SK-N-SH (cell line): ENCODE measurements at regions not wholly inside any gene's neighbourhood (a gene's known extent, or its start where the extent isn't known, plus 50 kb on each side); places are given as distances from the start of the nearest gene placed in this dataset.

ENCODE experiments used
- CTCF ChIA-PET: fragments of 300-600, 350-600 bp; formaldehyde crosslinking; extraction: SDS; loops from one replicate; lab custom pipeline; 2021; lab: Yijun Ruan, JAX
- POLR2A ChIA-PET: fragments of 350-600 bp; sonication (Branson Sonifier 250); formaldehyde crosslinking; extraction: SDS; loops from one replicate; lab custom pipeline; 2020; ENCODE audit warnings: antibody characterized with exemption, inconsistent platforms; lab: Yijun Ruan, JAX
- DNase-seq: peaks from one replicate; pipeline ENCODE4 v3.0.0; 2012
- H2AFZ ChIP-seq: fragments of 200-600 bp; sonication (generic); 2 replicates; pipeline ENCODE4 v1.8.1; 2016; ENCODE audit warnings: antibody characterized with exemption, mild to moderate bottlenecking, low read depth
- H3F3A ChIP-seq: fragments of 200-600 bp; sonication (generic); replicated peaks from 2 replicates; pipeline ENCODE3; 2016; ENCODE audit warnings: antibody characterized with exemption, mild to moderate bottlenecking; ENCODE audit not compliant: insufficient read depth
- H3K27ac ChIP-seq, 2 experiments: fragments of 200-500 bp in 1 of 2; fragments of 200-600 bp in 1 of 2; sonication (Bioruptor generic) in 1 of 2; sonication (generic), shearing (Covaris generic) in 1 of 2; 2 replicates each; pipeline versions ENCODE4 v1.5.1 to v1.6.1; 2014 to 2016; ENCODE audit warnings: low read depth in 2 of 2, inconsistent platforms in 1 of 2, low read length in 1 of 2, mild to moderate bottlenecking in 1 of 2, mixed read lengths in 1 of 2
- H3K27me3 ChIP-seq: fragments of 200-600 bp; sonication (generic), shearing (Covaris generic); 2 replicates; pipeline ENCODE4 v1.6.1; 2016; ENCODE audit warnings: mixed run types; ENCODE audit not compliant: insufficient read depth
- H3K36me3 ChIP-seq, 2 experiments: fragments of 200-500 bp in 1 of 2; fragments of 200-600 bp in 1 of 2; sonication (Bioruptor generic) in 1 of 2; sonication (generic) in 1 of 2; replicated peaks in 1 of 2; 2 replicates each; pipeline versions ENCODE3 to v1.5.1; 2014 to 2016; ENCODE audit warnings: low read length in 1 of 2, mild to moderate bottlenecking in 1 of 2; ENCODE audit not compliant: insufficient read depth in 2 of 2, control insufficient read depth in 1 of 2
- H3K4me1 ChIP-seq, 2 experiments: fragments of 200-500 bp in 1 of 2; fragments of 200-600 bp in 1 of 2; sonication (Bioruptor generic) in 1 of 2; sonication (generic), shearing (Covaris generic) in 1 of 2; 2 replicates each; pipeline versions ENCODE4 v1.5.1 to v1.6.1; 2014 to 2016; ENCODE audit warnings: low read depth in 1 of 2, low read length in 1 of 2, mixed run types in 1 of 2; ENCODE audit not compliant: insufficient read depth in 2 of 2, control insufficient read depth in 1 of 2
- H3K4me2 ChIP-seq: fragments of 200-600 bp; sonication (generic), shearing (Covaris generic); 2 replicates; pipeline ENCODE4 v1.6.1; 2017; ENCODE audit warnings: mixed run types
- H3K4me3 ChIP-seq, 2 experiments: fragments of 200-500 bp in 1 of 2; fragments of 200-600 bp in 1 of 2; sonication (Bioruptor generic) in 1 of 2; sonication (generic), shearing (Covaris generic) in 1 of 2; 2 replicates each; pipeline versions ENCODE4 v1.5.1 to v1.8.1; 2014 to 2016; ENCODE audit warnings: low read depth in 2 of 2, inconsistent platforms in 1 of 2, low read length in 1 of 2, mild to moderate bottlenecking in 1 of 2, mixed read lengths in 1 of 2, moderate library complexity in 1 of 2
- H3K79me2 ChIP-seq: fragments of 200-600 bp; sonication (generic); 2 replicates; pipeline ENCODE4 v1.8.1; 2017; ENCODE audit warnings: mild to moderate bottlenecking; ENCODE audit not compliant: insufficient read depth
- H3K9ac ChIP-seq: fragments of 200-600 bp; sonication (generic); 2 replicates; pipeline ENCODE4 v1.6.1; 2017; ENCODE audit warnings: mixed run types
- H3K9me2 ChIP-seq: fragments of 200-600 bp; sonication (generic); 2 replicates; pipeline ENCODE4 v1.6.1; 2017; ENCODE audit warnings: mixed run types
- H3K9me3 ChIP-seq: fragments of 200-600 bp; sonication (generic); 2 replicates; pipeline ENCODE4 v1.6.1; 2017; ENCODE audit warnings: mixed run types, mild to moderate bottlenecking, moderate library complexity
- H4K20me1 ChIP-seq: fragments of 200-600 bp; sonication (generic); 2 replicates; pipeline ENCODE4 v1.6.1; 2017; ENCODE audit warnings: mild to moderate bottlenecking, mixed run types; ENCODE audit not compliant: insufficient read depth
- CHD2 ChIP-seq: fragments of 150-350 bp; IDR thresholded peaks from 2 replicates; pipeline ENCODE4 v1.6.1; 2018; ENCODE audit warnings: low read length; ENCODE audit not compliant: partially characterized antibody
- EP300 ChIP-seq, 2 experiments: IDR thresholded peaks; 2 replicates each; pipeline versions ENCODE4 v1.4.0 to v1.6.1; 2012; ENCODE audit warnings: borderline replicate concordance in 1 of 2, low read depth in 1 of 2, low read length in 1 of 2
- EZH2phosphoT487 ChIP-seq: fragments of 200-600 bp; sonication (generic); IDR thresholded peaks from 2 replicates; pipeline ENCODE4 v1.6.1; 2017; ENCODE audit warnings: low read depth, mixed run types, mild to moderate bottlenecking, antibody characterized with exemption, moderate library complexity, borderline replicate concordance
- FOXJ3 ChIP-seq: sonication (generic); formaldehyde crosslinking; IDR thresholded peaks from 2 replicates; pipeline ENCODE4 v1.5.1; 2020; ENCODE audit warnings: mild to moderate bottlenecking, missing genetic modification reagents
- FOXM1 ChIP-seq: IDR thresholded peaks from 2 replicates; pipeline ENCODE4 v1.4.0; 2012; ENCODE audit warnings: low read depth, mild to moderate bottlenecking
- IRF3 ChIP-seq: fragments of 150-350 bp; IDR thresholded peaks from 2 replicates; pipeline ENCODE4 v1.6.1; 2016; ENCODE audit warnings: mild to moderate bottlenecking, low read depth, low read length
- JUND ChIP-seq: IDR thresholded peaks from 2 replicates; pipeline ENCODE4 v1.4.0; 2012
- MXI1 ChIP-seq: IDR thresholded peaks from 2 replicates; pipeline ENCODE4 v1.6.1; 2012; ENCODE audit warnings: mild to moderate bottlenecking, low read depth, low read length, improper control_type of control experiment
- RFX5 ChIP-seq: IDR thresholded peaks from 2 replicates; pipeline ENCODE4 v1.6.1; 2012; ENCODE audit warnings: mild to moderate bottlenecking, improper control_type of control experiment, low read length
- RXRA ChIP-seq: IDR thresholded peaks from 2 replicates; pipeline ENCODE4 v1.4.0; 2012; ENCODE audit warnings: low read depth, mild to moderate bottlenecking, borderline replicate concordance
- SIN3A ChIP-seq: IDR thresholded peaks from 2 replicates; pipeline ENCODE4 v1.6.1; 2012; ENCODE audit warnings: low read depth, mild to moderate bottlenecking, low read length, moderate library complexity, borderline replicate concordance
- SMC3 ChIP-seq: IDR thresholded peaks from 2 replicates; pipeline ENCODE4 v1.6.1; 2012; ENCODE audit warnings: low read depth, low read length, improper control_type of control experiment
- TAF1 ChIP-seq: IDR thresholded peaks from 2 replicates; pipeline ENCODE4 v1.6.1; 2012; ENCODE audit warnings: low read depth, mild to moderate bottlenecking, low read length, moderate library complexity, borderline replicate concordance
- TCF12 ChIP-seq: IDR thresholded peaks from 2 replicates; pipeline ENCODE4 v1.4.0; 2012
- TEAD4 ChIP-seq: IDR thresholded peaks from 2 replicates; pipeline ENCODE4 v1.4.0; 2012; ENCODE audit warnings: mild to moderate bottlenecking, borderline replicate concordance; ENCODE audit not compliant: insufficient read depth
- USF2 ChIP-seq: fragments of 150-350 bp; IDR thresholded peaks from 2 replicates; pipeline ENCODE4 v1.6.1; 2017; ENCODE audit warnings: antibody characterized with exemption, low read length, low read depth, borderline replicate concordance
- WGBS: methylation state at CpG from one replicate; pipeline ENCODE4 v1.1.6; 2017; ENCODE audit warnings: low lambda C conversion rate; 5-methylcytosine and 5-hydroxymethylcytosine counted together
- TF ChIP-seq, protein P1 (sequence below): IDR thresholded peaks from 2 replicates; pipeline ENCODE4 v1.4.0; 2012; ENCODE audit warnings: low read depth, borderline replicate concordance
- TF ChIP-seq, protein P2 (sequence below): IDR thresholded peaks from 2 replicates; pipeline ENCODE4 v1.4.0; 2012; ENCODE audit warnings: low read depth, borderline replicate concordance
- TF ChIP-seq, protein P3 (sequence below): fragments of 200-600 bp; sonication (generic); IDR thresholded peaks from 2 replicates; pipeline ENCODE4 v1.6.1; 2017; ENCODE audit warnings: antibody characterized with exemption, mild to moderate bottlenecking, moderate library complexity

GRCh38 chr12:58981961-58982360 lies 61.7 kb upstream of the LRIG3 start (continued):
- no peak for TF ChIP-seq FOXJ3 (CRISPR knock-in tag)
- no peak for TF ChIP-seq RXRA
- no peak for TF ChIP-seq TEAD4
- no peak for TF ChIP-seq TCF12
- no peak for TF ChIP-seq TAF1
- TF ChIP-seq, all 33 proteins: peak for 0

- H4K20me1 ChIP-seq = no peaks in the 10 kb centered on the region
- no peak for TF ChIP-seq SIN3A
- TF ChIP-seq USF2 = no peak
- TF ChIP-seq CHD2 = no peak
- TF ChIP-seq SMC3 = no peak
- no peak for TF ChIP-seq IRF3
- TF ChIP-seq, protein P1, sequence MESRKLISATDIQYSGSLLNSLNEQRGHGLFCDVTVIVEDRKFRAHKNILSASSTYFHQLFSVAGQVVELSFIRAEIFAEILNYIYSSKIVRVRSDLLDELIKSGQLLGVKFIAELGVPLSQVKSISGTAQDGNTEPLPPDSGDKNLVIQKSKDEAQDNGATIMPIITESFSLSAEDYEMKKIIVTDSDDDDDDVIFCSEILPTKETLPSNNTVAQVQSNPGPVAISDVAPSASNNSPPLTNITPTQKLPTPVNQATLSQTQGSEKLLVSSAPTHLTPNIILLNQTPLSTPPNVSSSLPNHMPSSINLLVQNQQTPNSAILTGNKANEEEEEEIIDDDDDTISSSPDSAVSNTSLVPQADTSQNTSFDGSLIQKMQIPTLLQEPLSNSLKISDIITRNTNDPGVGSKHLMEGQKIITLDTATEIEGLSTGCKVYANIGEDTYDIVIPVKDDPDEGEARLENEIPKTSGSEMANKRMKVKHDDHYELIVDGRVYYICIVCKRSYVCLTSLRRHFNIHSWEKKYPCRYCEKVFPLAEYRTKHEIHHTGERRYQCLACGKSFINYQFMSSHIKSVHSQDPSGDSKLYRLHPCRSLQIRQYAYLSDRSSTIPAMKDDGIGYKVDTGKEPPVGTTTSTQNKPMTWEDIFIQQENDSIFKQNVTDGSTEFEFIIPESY = no peak
- no peak for TF ChIP-seq JUND
- no peak for TF ChIP-seq TCF12
- TF ChIP-seq EZH2phosphoT487 = no peak
- TF ChIP-seq RXRA = no peak
- TF ChIP-seq MXI1 = no peak
- no peak for TF ChIP-seq RFX5
- TF ChIP-seq, protein P2, sequence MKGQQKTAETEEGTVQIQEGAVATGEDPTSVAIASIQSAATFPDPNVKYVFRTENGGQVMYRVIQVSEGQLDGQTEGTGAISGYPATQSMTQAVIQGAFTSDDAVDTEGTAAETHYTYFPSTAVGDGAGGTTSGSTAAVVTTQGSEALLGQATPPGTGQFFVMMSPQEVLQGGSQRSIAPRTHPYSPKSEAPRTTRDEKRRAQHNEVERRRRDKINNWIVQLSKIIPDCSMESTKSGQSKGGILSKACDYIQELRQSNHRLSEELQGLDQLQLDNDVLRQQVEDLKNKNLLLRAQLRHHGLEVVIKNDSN = no peak
- TF ChIP-seq FOXM1 = no peak
- TF ChIP-seq EP300 (IDR thresholded peaks at IDR 0.05; ENCODE audit: borderline replicate concordance in 1 of 2, low read depth in 1 of 2, low read length in 1 of 2) = no peak
- TF ChIP-seq, protein P3, sequence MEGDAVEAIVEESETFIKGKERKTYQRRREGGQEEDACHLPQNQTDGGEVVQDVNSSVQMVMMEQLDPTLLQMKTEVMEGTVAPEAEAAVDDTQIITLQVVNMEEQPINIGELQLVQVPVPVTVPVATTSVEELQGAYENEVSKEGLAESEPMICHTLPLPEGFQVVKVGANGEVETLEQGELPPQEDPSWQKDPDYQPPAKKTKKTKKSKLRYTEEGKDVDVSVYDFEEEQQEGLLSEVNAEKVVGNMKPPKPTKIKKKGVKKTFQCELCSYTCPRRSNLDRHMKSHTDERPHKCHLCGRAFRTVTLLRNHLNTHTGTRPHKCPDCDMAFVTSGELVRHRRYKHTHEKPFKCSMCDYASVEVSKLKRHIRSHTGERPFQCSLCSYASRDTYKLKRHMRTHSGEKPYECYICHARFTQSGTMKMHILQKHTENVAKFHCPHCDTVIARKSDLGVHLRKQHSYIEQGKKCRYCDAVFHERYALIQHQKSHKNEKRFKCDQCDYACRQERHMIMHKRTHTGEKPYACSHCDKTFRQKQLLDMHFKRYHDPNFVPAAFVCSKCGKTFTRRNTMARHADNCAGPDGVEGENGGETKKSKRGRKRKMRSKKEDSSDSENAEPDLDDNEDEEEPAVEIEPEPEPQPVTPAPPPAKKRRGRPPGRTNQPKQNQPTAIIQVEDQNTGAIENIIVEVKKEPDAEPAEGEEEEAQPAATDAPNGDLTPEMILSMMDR = no peak
- TF ChIP-seq, all 33 proteins: peak for 0
- no peak overlapping the region for H3K9ac ChIP-seq
- WGBS = 55% methylated on average over 1 of the region's 1 CpG
- ChIA-PET CTCF (no interaction called here), POLR2A (no interaction called here)
- H2AFZ ChIP-seq = no peak overlapping the region
- no peak overlapping the region for H3K4me2 ChIP-seq
- no peaks in the 10 kb centered on the region for H3K9me3 ChIP-seq
- no peaks in the 10 kb centered on the region for H3K9me2 ChIP-seq
- no peaks in the 10 kb centered on the region for H3K79me2 ChIP-seq
- no peaks in the 10 kb centered on the region for H3K4me1 ChIP-seq
- H3K36me3 ChIP-seq = no peaks in the 10 kb centered on the region
- H3K27ac ChIP-seq = no peak overlapping the region
- H3F3A ChIP-seq = no peaks in the 10 kb centered on the region
- no peak for DNase-seq
- H3K27me3 ChIP-seq = peaks cover 6% of the 10 kb centered on the region; the same call in 1 of the 2 replicates
- no peak overlapping the region for H3K4me3 ChIP-seq
Observed at GRCh38 chr12:58980768-58981167, 60.5 kb upstream of the LRIG3 start.
